ENCODE measurements at regions not wholly inside any gene's neighbourhood (a gene's known extent, or its start where the extent isn't known, plus 50 kb on each side); places are given as distances from the start of the nearest gene placed in this dataset.

DNA sequence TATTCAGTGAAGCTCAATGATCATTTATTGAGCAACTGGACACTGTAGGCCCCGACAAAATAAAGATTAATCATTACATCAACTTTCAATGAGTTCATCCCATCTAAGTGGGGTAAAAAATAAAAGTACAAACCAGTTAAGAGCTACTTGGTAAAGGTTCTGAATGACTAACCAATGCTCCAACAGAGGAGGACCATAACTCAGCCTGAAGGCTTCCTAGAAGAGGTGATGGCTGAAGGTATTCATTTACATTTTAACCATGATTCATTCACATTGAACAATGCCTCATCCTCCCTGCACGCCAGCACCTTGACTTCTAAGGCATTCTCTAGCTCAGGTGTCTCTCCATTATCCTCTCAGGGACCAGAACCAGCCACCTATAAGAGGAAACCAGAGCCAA is 201.4 kb downstream of the ZNF462 start:
- peaks cover 3 to 9% of the 10 kb centered on the region in 2 donors for H3K27me3 Mint-ChIP-seq
- no peaks in the 10 kb centered on the region for H3K4me1 Mint-ChIP-seq (ENCODE audit: low read depth in 2 of 2)
- no peak overlapping the region for H3K27ac Mint-ChIP-seq
- no peak for DNase-seq (ENCODE audit: low spot score)
- H3K4me3 Mint-ChIP-seq = no peak overlapping the region
- no peaks in the 10 kb centered on the region for H3K36me3 Mint-ChIP-seq
- ATAC-seq = no peak
- no peaks in the 10 kb centered on the region for H3K9me3 Mint-ChIP-seq

DNA sequence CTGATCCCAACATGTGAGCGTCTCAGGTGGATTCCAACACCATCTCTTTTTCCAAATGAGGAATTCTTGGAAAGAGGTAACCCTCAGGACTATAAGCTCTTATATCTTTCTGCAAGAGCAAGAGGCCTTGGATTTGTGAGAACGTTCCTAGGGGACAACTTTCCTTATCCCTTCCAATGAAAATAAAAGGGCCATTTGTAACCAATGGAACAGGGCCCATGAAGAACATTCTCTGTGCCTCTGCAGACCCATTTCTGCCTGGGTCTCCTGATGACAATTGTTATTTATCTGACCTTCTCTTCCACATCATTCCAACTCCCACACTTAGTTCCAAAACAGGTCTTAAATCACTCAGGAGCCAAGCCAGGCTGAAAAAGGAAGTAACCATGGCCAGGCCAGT is 202.6 kb downstream of the ZNF462 start:
- peaks cover 3 to 9% of the 10 kb centered on the region in 2 donors for H3K27me3 Mint-ChIP-seq
- no peaks in the 10 kb centered on the region for H3K36me3 Mint-ChIP-seq
- ATAC-seq (no peak), DNase-seq (ENCODE audit: low spot score) (no peak)
- no peak overlapping the region for H3K27ac Mint-ChIP-seq
- H3K9me3 Mint-ChIP-seq = no peaks in the 10 kb centered on the region
- no peak overlapping the region for H3K4me3 Mint-ChIP-seq
- no peaks in the 10 kb centered on the region for H3K4me1 Mint-ChIP-seq (ENCODE audit: low read depth in 2 of 2)

DNA sequence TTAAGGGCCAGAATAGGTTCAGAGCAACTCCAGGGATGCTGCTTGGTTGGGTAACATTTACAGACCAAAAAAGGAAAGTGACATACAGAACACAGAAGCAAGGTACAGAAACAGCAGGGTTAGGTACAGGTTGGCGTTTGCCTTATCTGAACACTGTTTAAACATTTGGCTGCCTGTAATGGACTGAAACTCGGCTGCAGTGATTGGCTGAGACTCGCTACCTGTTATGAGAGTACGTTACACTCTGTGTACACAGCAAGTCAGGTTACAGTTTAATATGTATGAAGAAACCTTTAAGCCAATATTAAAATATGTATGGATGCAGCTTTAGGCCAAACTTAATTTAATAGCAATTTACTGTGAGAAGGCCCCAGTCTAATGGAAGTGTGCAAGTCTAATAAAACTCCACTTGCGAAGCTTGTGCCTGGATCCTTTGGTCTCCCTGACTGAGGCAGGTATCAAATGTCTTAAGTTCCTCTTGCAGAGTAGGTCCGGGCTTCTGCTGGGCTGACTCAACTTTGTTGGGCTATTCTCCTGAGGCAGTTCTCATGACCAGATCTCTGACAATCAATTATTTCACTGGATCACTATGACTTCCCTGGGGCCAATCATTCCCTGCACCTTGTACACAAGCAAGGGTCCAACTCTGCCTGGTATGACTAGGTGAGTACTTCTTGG is 204.9 kb downstream of the ZNF462 start:
- H3K4me3 Mint-ChIP-seq = no peak overlapping the region
- H3K9me3 Mint-ChIP-seq = no peaks in the 10 kb centered on the region
- DNase-seq (ENCODE audit: low spot score) (no peak), ATAC-seq (no peak)
- H3K27me3 Mint-ChIP-seq = peaks cover 3 to 15% of the 10 kb centered on the region in 2 donors
- H3K36me3 Mint-ChIP-seq = no peaks in the 10 kb centered on the region
- H3K27ac Mint-ChIP-seq = no peak overlapping the region
- H3K4me1 Mint-ChIP-seq (ENCODE audit: low read depth in 2 of 2) = no peaks in the 10 kb centered on the region

DNA sequence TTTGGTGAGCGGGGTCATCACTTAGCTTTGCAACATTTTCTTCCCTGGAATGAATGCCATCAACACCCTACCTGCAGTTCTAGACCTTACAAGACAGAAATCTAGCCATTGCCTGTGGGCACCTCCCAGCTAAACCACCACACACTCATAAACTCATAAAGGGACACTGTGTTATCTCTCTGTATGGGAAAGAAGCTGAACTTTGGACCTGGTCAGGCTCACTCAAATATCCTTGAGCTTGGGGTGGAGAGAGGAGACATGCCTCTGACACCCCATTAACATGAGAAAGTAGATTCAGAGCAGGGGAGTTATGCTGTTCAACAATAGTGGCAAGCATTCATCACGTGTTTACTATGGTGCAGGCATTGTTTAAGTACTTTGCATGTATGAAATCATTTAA is 205.6 kb downstream of the ZNF462 start:
- ATAC-seq = no peak

DNA sequence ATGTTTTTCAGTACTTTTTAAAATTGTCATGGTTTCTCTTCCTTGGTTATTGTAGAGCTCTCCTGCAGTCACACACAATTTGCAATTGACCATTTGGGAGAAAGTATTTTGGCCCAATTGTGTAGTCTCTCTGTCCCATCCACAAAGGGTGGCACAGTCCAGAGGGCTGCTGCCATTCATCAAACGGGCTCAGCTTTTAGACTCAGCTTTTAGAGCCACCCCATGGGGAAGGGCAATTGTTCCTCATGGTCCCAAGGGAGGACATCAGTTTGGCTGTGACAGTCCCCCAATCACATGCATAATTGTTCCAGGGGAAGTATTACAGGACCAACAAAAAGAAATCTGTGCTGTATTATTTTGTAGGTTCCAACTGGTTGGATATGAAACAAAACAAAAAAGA is 207.6 kb downstream of the ZNF462 start:
- ATAC-seq = no peak
- H3K9me3 Mint-ChIP-seq = no peaks in the 10 kb centered on the region
- no peak overlapping the region for H3K27ac Mint-ChIP-seq
- DNase-seq (ENCODE audit: low spot score) = no peak
- H3K4me3 Mint-ChIP-seq = no peak overlapping the region
- no peaks in the 10 kb centered on the region for H3K4me1 Mint-ChIP-seq (ENCODE audit: low read depth in 2 of 2)
- H3K36me3 Mint-ChIP-seq = no peaks in the 10 kb centered on the region
- H3K27me3 Mint-ChIP-seq = peaks cover 3 to 6% of the 10 kb centered on the region in 2 donors

More for the DNA sequence above, 205.6 kb downstream of the ZNF462 start:
- no peaks in the 10 kb centered on the region for H3K4me1 Mint-ChIP-seq (ENCODE audit: low read depth in 2 of 2)
- DNase-seq (ENCODE audit: low spot score) = no peak
- no peaks in the 10 kb centered on the region for H3K9me3 Mint-ChIP-seq
- H3K4me3 Mint-ChIP-seq = no peak overlapping the region
- peaks cover 3 to 15% of the 10 kb centered on the region in 2 donors for H3K27me3 Mint-ChIP-seq
- H3K27ac Mint-ChIP-seq = no peak overlapping the region
- no peaks in the 10 kb centered on the region for H3K36me3 Mint-ChIP-seq

DNA sequence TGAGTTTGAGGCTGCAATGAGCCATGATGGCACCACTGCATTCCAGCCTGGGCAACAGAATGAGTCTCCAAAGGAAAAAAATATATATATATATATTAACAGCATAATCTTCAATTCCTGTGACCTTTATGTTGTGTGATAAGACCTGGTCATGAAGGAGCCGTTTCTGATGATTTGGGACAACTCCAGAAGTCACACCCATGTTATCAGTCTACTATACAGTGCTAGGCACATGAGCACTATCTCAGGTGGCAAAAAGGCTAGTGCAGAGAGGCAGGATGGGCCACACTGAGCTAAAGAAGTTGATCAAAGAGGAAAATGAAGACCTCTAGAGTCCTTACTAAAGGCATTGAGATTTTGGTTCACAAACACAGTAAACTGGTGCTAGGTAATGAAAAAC is 205.0 kb upstream of the RAD23B start:
- Mint-ChIP-seq H3K27me3 (peaks cover 8 to 21% of the 10 kb centered on the region in 2 donors), H3K36me3 (no peaks in the 10 kb centered on the region), H3K4me3 (no peak overlapping the region), H3K27ac (no peak overlapping the region), H3K4me1 (ENCODE audit: low read depth in 2 of 2) (no peaks in the 10 kb centered on the region), H3K9me3 (no peaks in the 10 kb centered on the region)
- no peak for ATAC-seq
- no peak for DNase-seq (ENCODE audit: low spot score)

DNA sequence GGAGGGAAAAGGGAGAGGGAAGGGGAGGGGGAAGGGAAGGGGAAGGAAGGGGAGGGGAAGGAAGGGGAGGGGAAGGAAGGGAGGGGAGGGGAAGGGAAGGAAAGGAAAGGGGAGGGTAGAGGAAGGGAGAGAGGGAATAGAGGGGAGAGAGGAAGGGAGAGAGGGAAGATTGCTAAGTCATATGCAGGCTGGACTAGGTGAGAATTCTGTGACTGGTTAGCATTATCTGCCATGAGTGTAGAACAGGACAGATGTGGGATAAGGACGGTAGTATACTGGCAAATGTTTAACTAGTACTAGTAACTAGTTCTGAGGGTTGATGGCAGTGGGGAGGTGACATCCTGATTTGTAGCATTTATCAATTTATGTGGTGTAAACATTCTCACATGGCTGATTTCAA is 203.5 kb upstream of the RAD23B start:
- no peak overlapping the region for H3K4me3 Mint-ChIP-seq

DNA sequence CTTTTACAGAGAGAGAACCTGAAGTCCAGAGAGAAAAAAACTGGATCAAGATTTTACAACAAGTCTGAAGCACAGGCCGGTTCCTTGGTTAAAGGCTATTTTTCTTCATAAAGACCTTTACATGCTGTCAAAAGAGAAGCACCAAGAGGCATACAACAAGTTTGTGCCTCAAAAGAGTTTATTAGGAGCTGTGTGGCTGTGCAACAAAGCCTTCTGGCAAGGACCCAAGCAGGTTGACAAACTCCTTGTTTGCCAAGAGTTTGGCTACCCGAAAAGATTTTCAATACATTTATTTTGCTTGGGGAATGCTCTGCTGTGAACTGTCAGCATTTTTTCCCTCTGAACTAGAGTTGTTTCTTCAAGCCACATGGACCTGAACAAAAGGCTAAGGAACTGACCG is 202.9 kb upstream of the RAD23B start:
- no peak for DNase-seq (ENCODE audit: low spot score)
- ATAC-seq = no peak
- no peaks in the 10 kb centered on the region for H3K36me3 Mint-ChIP-seq
- H3K4me1 Mint-ChIP-seq (ENCODE audit: low read depth in 2 of 2) = no peaks in the 10 kb centered on the region
- no peak overlapping the region for H3K27ac Mint-ChIP-seq
- H3K27me3 Mint-ChIP-seq = peaks cover 7 to 28% of the 10 kb centered on the region in 2 donors
- H3K9me3 Mint-ChIP-seq = no peaks in the 10 kb centered on the region
- no peak overlapping the region for H3K4me3 Mint-ChIP-seq

More for the DNA sequence above, 203.5 kb upstream of the RAD23B start:
- H3K36me3 Mint-ChIP-seq = no peaks in the 10 kb centered on the region
- no peak overlapping the region for H3K27ac Mint-ChIP-seq
- no peaks in the 10 kb centered on the region for H3K4me1 Mint-ChIP-seq (ENCODE audit: low read depth in 2 of 2)
- ATAC-seq (no peak), DNase-seq (ENCODE audit: low spot score) (no peak)
- H3K9me3 Mint-ChIP-seq = no peaks in the 10 kb centered on the region
- peaks cover 9 to 28% of the 10 kb centered on the region in 2 donors for H3K27me3 Mint-ChIP-seq

DNA sequence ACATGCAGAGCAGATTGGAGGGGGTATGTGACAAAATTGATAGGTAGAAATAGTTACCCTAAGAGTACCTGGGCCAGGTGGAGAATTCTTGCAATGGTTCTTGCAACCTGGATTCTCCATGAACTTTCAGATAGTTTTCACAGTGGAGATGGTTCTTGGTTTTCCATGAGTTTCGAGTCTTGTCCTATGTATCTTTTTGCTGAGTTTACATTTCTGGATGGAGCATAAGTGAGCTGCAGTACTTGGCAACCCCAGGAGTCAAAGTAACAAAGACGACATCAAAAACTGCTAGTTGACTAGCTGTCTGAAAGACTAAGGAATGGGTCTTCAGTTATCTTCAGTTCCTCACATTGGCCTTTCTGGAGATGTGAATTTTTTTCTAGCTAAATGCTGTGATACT is 196.6 kb upstream of the RAD23B start:
- H3K4me1 Mint-ChIP-seq (ENCODE audit: low read depth in 2 of 2) = no peaks in the 10 kb centered on the region
- no peaks in the 10 kb centered on the region for H3K9me3 Mint-ChIP-seq

DNA sequence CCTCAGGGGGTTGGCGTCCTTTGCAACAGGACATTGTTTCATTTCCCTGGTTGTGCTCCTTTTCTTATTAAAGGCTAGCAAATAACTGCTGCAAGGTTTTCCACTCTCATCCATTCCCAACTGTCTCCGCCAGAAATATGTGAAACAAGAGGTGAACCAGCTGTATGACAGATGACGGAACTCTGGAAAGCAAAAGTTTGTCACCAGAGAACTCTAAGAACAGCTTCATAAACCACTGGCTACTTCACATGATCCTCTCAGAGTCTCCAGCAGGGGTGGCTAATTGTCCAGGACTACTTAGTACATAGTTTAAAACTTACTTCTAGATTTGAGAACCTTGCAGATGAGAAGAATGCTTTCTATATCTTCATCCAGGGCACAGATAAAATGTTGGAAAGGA is 195.9 kb upstream of the RAD23B start:
- DNase-seq (ENCODE audit: low spot score) = no peak
- no peaks in the 10 kb centered on the region for H3K36me3 Mint-ChIP-seq
- no peaks in the 10 kb centered on the region for H3K9me3 Mint-ChIP-seq
- peaks cover 12 to 36% of the 10 kb centered on the region in 2 donors for H3K27me3 Mint-ChIP-seq
- no peak overlapping the region for H3K4me3 Mint-ChIP-seq
- H3K27ac Mint-ChIP-seq = no peak overlapping the region
- ATAC-seq = no peak
- no peaks in the 10 kb centered on the region for H3K4me1 Mint-ChIP-seq (ENCODE audit: low read depth in 2 of 2)

More for the DNA sequence above, 196.6 kb upstream of the RAD23B start:
- DNase-seq (ENCODE audit: low spot score) (no peak), ATAC-seq (no peak)
- no peak overlapping the region for H3K27ac Mint-ChIP-seq
- H3K27me3 Mint-ChIP-seq = peaks cover 12 to 42% of the 10 kb centered on the region in 2 donors
- no peaks in the 10 kb centered on the region for H3K36me3 Mint-ChIP-seq
- no peak overlapping the region for H3K4me3 Mint-ChIP-seq

DNA sequence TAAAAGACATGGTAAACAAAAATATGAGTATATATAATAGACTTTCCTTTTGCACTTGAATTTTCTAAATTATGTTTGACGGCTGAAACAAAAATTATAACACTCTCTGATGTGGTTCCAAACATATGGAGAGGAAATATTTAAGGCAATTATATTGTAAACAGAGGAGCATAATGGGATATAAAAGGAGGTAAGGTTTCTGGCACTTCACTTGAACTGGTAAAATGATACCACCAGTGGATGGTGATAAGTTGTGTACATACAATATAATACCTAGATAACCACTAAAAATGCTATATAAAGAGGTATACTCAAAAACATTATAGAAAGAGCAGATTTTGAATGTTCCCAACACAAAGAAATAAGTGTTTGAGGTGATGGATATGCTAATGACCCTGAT is 192.9 kb upstream of the RAD23B start:
- H3K27me3 Mint-ChIP-seq = peaks cover 9 to 30% of the 10 kb centered on the region in 2 donors
- H3K27ac Mint-ChIP-seq = no peak overlapping the region
- ATAC-seq = no peak
- no peaks in the 10 kb centered on the region for H3K4me1 Mint-ChIP-seq (ENCODE audit: low read depth in 2 of 2)
- no peak for DNase-seq (ENCODE audit: low spot score)
- no peak overlapping the region for H3K4me3 Mint-ChIP-seq
- no peaks in the 10 kb centered on the region for H3K36me3 Mint-ChIP-seq
- H3K9me3 Mint-ChIP-seq = no peaks in the 10 kb centered on the region

DNA sequence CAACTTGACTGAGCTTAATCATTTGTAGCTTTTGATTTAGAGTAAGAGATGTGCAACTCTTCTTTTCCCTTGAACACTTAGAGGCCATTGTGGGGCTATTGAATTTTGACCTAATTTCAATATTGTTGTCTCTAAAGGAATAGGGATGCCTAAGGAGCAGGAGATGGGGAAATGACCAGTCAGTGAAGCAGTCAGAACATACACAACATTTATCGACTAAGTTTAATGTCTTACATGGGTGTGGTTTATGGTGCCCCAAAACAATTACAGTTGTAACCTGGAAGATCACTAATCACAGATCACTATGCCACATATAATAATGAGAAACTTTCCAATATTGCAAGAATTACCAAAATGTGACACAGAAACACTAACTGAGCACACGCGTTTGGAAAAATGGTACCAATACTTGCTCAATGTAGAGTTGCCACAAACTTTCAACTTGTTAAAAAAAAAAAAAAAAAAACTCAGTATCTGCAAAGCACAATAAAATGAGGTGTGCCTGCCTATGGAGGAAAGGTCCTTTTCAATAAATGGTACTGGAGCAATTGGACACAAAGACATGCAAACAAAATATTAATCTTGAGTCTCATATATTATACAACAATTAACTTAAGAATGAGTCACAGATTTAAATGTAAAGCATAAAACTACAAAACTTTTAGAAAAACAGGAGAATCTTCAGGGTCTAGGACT is 189.6 kb upstream of the RAD23B start:
- H3K9me3 Mint-ChIP-seq = no peaks in the 10 kb centered on the region
- no peak overlapping the region for H3K27ac Mint-ChIP-seq
- DNase-seq (ENCODE audit: low spot score) (no peak), ATAC-seq (no peak)
- H3K4me3 Mint-ChIP-seq = no peak overlapping the region
- no peaks in the 10 kb centered on the region for H3K36me3 Mint-ChIP-seq
- H3K4me1 Mint-ChIP-seq (ENCODE audit: low read depth in 2 of 2) = no peaks in the 10 kb centered on the region
- peaks cover 7 to 10% of the 10 kb centered on the region in 2 donors for H3K27me3 Mint-ChIP-seq

DNA sequence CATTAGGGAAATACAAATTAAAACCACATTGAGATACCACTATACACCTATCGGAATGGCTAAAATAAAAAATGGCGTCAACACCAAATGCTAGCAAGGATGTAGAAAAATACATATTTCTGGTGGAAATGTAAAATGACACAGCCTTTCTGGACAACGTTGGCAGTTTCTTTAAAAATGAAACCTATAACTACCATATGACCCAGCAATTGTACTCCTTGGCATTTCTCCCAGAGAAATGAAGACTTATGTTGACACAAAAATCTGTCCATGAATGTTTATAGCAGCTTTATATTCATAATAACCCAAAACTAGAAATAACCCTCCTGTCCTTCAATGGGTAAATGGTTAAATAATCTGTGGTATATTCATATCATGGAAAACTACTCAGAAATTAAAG is 188.7 kb upstream of the RAD23B start:
- DNase-seq (ENCODE audit: low spot score) (no peak), ATAC-seq (no peak)
- Mint-ChIP-seq H3K27me3 (peaks cover under 1 to 8% of the 10 kb centered on the region in 2 donors), H3K36me3 (no peaks in the 10 kb centered on the region), H3K9me3 (no peaks in the 10 kb centered on the region), H3K27ac (no peak overlapping the region), H3K4me1 (ENCODE audit: low read depth in 2 of 2) (no peaks in the 10 kb centered on the region), H3K4me3 (no peak overlapping the region)

DNA sequence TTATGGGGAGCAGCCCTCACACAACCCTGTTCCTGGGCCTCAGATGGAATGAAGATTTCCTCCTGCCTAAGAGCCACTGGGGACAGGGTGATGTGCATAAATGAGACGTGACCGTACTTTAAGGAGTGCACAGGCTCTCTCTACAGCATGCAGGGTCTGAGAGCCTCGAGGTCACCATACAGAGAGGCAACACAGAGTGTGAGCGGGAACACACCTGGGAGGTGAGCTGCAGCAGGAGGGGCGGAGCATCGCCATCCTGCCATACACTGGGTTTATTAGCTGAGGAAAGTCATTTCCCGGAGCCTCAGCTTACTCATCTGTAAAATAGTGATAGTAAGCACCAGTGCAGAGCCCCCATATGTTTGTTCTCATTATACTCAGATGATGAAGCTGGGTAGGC is 182.5 kb upstream of the RAD23B start:
- ATAC-seq (no peak), DNase-seq (ENCODE audit: low spot score) (no peak)
- Mint-ChIP-seq H3K9me3 (no peaks in the 10 kb centered on the region), H3K27ac (no peak overlapping the region), H3K36me3 (no peaks in the 10 kb centered on the region), H3K4me1 (ENCODE audit: low read depth in 2 of 2) (no peaks in the 10 kb centered on the region), H3K27me3 (peaks cover 3 to 13% of the 10 kb centered on the region in 2 donors), H3K4me3 (no peak overlapping the region)
